ENCODE measurements at regions not wholly inside any gene's neighbourhood (a gene's known extent, or its start where the extent isn't known, plus 50 kb on each side); places are given as distances from the start of the nearest gene placed in this dataset.

DNA sequence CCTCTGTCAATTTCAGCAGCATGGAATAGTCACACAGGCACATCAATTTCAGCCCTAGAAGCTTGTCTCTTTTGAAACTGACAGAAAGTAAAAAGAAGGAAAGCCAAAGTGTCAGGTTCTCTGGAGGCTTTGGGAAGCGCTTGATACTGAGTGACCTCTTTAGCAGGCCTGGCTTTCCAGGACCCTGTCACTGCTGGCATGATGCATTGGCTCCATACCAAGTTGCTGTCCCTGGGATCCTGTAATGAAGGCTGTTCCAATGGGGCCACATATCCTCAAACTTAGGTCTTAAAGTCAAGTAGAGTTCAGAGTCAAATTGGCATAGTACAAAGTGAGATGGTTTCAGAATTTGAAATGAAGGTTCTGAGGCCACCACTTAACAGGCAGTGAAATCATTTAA, 640.9 kb downstream of the SQOR start:
- H4K8ac ChIP-seq (replicated peaks; ENCODE audit: insufficient read length, low read depth, low read length): no peak overlapping the region
- no peak for DNase-seq
- no peaks in the 10 kb centered on the region for H3K79me2 ChIP-seq (ENCODE audit: insufficient read depth, low read length)
- no peak overlapping the region for H3K4ac ChIP-seq (ENCODE audit: low read depth, low read length)
- no peak overlapping the region for H2AK5ac ChIP-seq (ENCODE audit: insufficient read length, low read length)
- no peak overlapping the region for H3T11ph ChIP-seq (ENCODE audit: low read length)
- no peak overlapping the region for H2BK120ac ChIP-seq (ENCODE audit: low read depth, low read length, poor library complexity, severe bottlenecking)
- H3K4me1 ChIP-seq (ENCODE audit: insufficient read depth, low read length): no peaks in the 10 kb centered on the region
- no peak overlapping the region for H3K14ac ChIP-seq (ENCODE audit: insufficient read depth, low read length)
- H2AFZ ChIP-seq (ENCODE audit: low read length): no peak overlapping the region
- H3K4me2 ChIP-seq (ENCODE audit: insufficient read depth, insufficient read length, low read length): no peak overlapping the region
- H3K9ac ChIP-seq (ENCODE audit: extremely low read depth, insufficient read length, low read length): no peak overlapping the region
- H4K5ac ChIP-seq (ENCODE audit: insufficient read length, low read depth, low read length): no peak overlapping the region
- H3K27ac ChIP-seq (ENCODE audit: insufficient read length, low read depth, low read length): no peak overlapping the region
- H2BK12ac ChIP-seq (ENCODE audit: insufficient read length, low read depth, low read length): no peak overlapping the region
- H3K27me3 Mint-ChIP-seq (ENCODE audit: low read depth): no peaks in the 10 kb centered on the region; the same call in 1 of the 2 replicates
- no peaks in the 10 kb centered on the region for H3K4me1 Mint-ChIP-seq
- no peak overlapping the region for H3K18ac ChIP-seq (ENCODE audit: insufficient read length, low read depth, low read length)
- H3K36me3 Mint-ChIP-seq (ENCODE audit: insufficient read depth in 1 of 3, low read depth in 3 of 3): no peaks in the 10 kb centered on the region
- H3K56ac ChIP-seq (ENCODE audit: insufficient read length, low read depth, low read length): no peak overlapping the region
- no peak overlapping the region for H2BK5ac ChIP-seq (ENCODE audit: insufficient read length, low read length)
- H4K20me1 ChIP-seq (ENCODE audit: control insufficient read depth, insufficient read depth, insufficient read length): no peaks in the 10 kb centered on the region
- TF ChIP-seq, protein P1, sequence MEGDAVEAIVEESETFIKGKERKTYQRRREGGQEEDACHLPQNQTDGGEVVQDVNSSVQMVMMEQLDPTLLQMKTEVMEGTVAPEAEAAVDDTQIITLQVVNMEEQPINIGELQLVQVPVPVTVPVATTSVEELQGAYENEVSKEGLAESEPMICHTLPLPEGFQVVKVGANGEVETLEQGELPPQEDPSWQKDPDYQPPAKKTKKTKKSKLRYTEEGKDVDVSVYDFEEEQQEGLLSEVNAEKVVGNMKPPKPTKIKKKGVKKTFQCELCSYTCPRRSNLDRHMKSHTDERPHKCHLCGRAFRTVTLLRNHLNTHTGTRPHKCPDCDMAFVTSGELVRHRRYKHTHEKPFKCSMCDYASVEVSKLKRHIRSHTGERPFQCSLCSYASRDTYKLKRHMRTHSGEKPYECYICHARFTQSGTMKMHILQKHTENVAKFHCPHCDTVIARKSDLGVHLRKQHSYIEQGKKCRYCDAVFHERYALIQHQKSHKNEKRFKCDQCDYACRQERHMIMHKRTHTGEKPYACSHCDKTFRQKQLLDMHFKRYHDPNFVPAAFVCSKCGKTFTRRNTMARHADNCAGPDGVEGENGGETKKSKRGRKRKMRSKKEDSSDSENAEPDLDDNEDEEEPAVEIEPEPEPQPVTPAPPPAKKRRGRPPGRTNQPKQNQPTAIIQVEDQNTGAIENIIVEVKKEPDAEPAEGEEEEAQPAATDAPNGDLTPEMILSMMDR (conservative IDR thresholded peaks at IDR 0.05): no peak
- H2BK20ac ChIP-seq (ENCODE audit: low read depth, low read length, poor library complexity, severe bottlenecking): no peak overlapping the region
- no peak overlapping the region for H3K23ac ChIP-seq (ENCODE audit: insufficient read length, low read depth, low read length)
- H3K27me3 ChIP-seq (ENCODE audit: insufficient read depth, low read length): no peaks in the 10 kb centered on the region
- no CpG with 5 or more reads among the region's 1 CpG for WGBS (ENCODE audit: extremely low coverage, insufficient read length, low lambda C conversion rate)
- H3K79me1 ChIP-seq (ENCODE audit: insufficient read depth, low read depth, low read length, poor library complexity, severe bottlenecking): no peaks in the 10 kb centered on the region
- H3K9me3 Mint-ChIP-seq: no peaks in the 10 kb centered on the region
- no peaks in the 10 kb centered on the region for H3K9me3 ChIP-seq (ENCODE audit: control insufficient read depth, low read depth, low read length)
- H3K23me2 ChIP-seq (ENCODE audit: insufficient read length, low read depth, low read length, poor library complexity, severe bottlenecking): no peaks in the 10 kb centered on the region
- no peak overlapping the region for H3K4me3 Mint-ChIP-seq
- H2BK15ac ChIP-seq (ENCODE audit: low read depth, low read length): no peak overlapping the region
- no peak overlapping the region for H4K91ac ChIP-seq (ENCODE audit: insufficient read length, low read depth, low read length)
- no peak overlapping the region for H3K27ac Mint-ChIP-seq

All from H9 (cell line).